ENCODE measurements at regions not wholly inside any gene's neighbourhood (a gene's known extent, or its start where the extent isn't known, plus 50 kb on each side); places are given as distances from the start of the nearest gene placed in this dataset.

DNA sequence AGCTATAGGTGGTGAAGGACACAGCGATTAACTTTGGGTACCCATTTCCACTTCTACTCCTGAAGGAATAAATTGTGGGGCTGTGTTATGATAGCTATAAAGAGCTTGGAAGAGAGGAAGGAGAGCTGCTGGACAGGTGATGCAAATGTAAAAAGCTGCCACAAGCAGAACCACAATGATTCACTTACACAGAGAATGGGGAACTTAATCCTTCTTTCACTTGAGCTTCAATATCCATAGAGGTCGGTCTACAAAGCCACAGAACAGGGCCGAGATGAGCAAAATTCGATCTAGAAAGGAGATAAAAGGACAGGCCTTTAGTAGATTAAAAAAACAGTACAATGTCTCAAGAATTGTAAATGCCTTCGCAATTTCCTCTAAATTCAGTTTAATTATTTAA, 831.1 kb downstream of the LRFN5 start:
- BruUV-seq (replicated peaks): no TSS peak
- H3K4me3 ChIP-seq (ENCODE audit: low read depth in 2 of 2, low read length in 2 of 2): no peak overlapping the region
- no peak for DNase-seq (ENCODE audit: low read depth, low spot score)
- no peak overlapping the region for H3K27ac ChIP-seq (ENCODE audit: low read length)
- CTCF ChIA-PET: no interaction called here
- no peaks in the 10 kb centered on the region for H3K9me3 ChIP-seq (ENCODE audit: control insufficient read depth, insufficient read depth, low read depth, low read length)
- no peaks in the 10 kb centered on the region for H3K36me3 ChIP-seq (ENCODE audit: control insufficient read depth, insufficient read depth, low read length)
- intact Hi-C loops (cut with micrococcal nuclease; ENCODE audit: unreplicated experiment) (no loop called here), in situ Hi-C loops (cut with HindIII; ENCODE audit: low pct_unique_long_range_greater_than_20kb, low sequenced_read_pairs) (no loop called here)
- POLR2A ChIA-PET: no interaction called here
- H3K27me3 ChIP-seq (ENCODE audit: control insufficient read depth, insufficient read depth, low read length): no peaks in the 10 kb centered on the region
- ATAC-seq: no peak
- H3K4me1 ChIP-seq (ENCODE audit: control insufficient read depth, insufficient read depth, low read length): no peaks in the 10 kb centered on the region
- TF ChIP-seq SIN3A (IDR thresholded peaks at IDR 0.05; ENCODE audit: borderline replicate concordance, insufficient read depth, low read depth, low read length) (no peak), POLR2AphosphoS5 (IDR thresholded peaks at IDR 0.05; ENCODE audit: low read depth, low read length) (no peak)
- TF ChIP-seq, protein P1, sequence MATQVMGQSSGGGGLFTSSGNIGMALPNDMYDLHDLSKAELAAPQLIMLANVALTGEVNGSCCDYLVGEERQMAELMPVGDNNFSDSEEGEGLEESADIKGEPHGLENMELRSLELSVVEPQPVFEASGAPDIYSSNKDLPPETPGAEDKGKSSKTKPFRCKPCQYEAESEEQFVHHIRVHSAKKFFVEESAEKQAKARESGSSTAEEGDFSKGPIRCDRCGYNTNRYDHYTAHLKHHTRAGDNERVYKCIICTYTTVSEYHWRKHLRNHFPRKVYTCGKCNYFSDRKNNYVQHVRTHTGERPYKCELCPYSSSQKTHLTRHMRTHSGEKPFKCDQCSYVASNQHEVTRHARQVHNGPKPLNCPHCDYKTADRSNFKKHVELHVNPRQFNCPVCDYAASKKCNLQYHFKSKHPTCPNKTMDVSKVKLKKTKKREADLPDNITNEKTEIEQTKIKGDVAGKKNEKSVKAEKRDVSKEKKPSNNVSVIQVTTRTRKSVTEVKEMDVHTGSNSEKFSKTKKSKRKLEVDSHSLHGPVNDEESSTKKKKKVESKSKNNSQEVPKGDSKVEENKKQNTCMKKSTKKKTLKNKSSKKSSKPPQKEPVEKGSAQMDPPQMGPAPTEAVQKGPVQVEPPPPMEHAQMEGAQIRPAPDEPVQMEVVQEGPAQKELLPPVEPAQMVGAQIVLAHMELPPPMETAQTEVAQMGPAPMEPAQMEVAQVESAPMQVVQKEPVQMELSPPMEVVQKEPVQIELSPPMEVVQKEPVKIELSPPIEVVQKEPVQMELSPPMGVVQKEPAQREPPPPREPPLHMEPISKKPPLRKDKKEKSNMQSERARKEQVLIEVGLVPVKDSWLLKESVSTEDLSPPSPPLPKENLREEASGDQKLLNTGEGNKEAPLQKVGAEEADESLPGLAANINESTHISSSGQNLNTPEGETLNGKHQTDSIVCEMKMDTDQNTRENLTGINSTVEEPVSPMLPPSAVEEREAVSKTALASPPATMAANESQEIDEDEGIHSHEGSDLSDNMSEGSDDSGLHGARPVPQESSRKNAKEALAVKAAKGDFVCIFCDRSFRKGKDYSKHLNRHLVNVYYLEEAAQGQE (IDR thresholded peaks at IDR 0.05; ENCODE audit: insufficient read depth in 1 of 2, low read depth in 2 of 2, low read length in 1 of 2): no peak
- TF ChIP-seq, protein P2, sequence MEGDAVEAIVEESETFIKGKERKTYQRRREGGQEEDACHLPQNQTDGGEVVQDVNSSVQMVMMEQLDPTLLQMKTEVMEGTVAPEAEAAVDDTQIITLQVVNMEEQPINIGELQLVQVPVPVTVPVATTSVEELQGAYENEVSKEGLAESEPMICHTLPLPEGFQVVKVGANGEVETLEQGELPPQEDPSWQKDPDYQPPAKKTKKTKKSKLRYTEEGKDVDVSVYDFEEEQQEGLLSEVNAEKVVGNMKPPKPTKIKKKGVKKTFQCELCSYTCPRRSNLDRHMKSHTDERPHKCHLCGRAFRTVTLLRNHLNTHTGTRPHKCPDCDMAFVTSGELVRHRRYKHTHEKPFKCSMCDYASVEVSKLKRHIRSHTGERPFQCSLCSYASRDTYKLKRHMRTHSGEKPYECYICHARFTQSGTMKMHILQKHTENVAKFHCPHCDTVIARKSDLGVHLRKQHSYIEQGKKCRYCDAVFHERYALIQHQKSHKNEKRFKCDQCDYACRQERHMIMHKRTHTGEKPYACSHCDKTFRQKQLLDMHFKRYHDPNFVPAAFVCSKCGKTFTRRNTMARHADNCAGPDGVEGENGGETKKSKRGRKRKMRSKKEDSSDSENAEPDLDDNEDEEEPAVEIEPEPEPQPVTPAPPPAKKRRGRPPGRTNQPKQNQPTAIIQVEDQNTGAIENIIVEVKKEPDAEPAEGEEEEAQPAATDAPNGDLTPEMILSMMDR (IDR thresholded peaks at IDR 0.05): no peak

DNA sequence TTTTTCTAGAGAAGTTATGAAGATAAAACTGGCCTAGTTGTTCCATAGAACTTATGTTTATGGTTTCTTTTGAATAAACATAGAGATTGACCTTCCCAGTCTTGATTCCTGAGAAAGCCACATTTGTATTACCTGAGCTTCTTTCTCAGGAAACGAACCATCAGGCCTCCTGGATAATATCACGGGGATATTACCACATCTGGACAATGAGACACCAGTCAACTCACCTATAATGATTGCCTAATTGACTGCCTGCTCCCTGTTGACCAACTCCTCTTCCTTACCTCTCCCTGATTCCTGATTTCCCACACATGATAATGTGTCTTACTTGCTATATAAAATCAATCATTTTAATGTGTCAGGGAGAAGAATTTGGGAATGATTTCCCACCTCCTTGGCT, 822.7 kb downstream of the LRFN5 start:
- Histone ChIP-seq H3K27me3 (ENCODE audit: control insufficient read depth, insufficient read depth, low read length) (no peaks in the 10 kb centered on the region), H3K36me3 (ENCODE audit: control insufficient read depth, insufficient read depth, low read length) (no peaks in the 10 kb centered on the region), H3K9me3 (ENCODE audit: control insufficient read depth, insufficient read depth, low read depth, low read length) (no peaks in the 10 kb centered on the region), H3K4me1 (ENCODE audit: control insufficient read depth, insufficient read depth, low read length) (no peaks in the 10 kb centered on the region), H3K4me3 (ENCODE audit: low read depth in 2 of 2, low read length in 2 of 2) (no peak overlapping the region), H3K27ac (ENCODE audit: low read length) (no peak overlapping the region)
- POLR2A ChIA-PET: no interaction called here
- CTCF ChIA-PET: no interaction called here
- TF ChIP-seq SIN3A (IDR thresholded peaks at IDR 0.05; ENCODE audit: borderline replicate concordance, insufficient read depth, low read depth, low read length): no peak
- no peak for TF ChIP-seq TCF7L2 (IDR thresholded peaks at IDR 0.05; ENCODE audit: low read depth, low read length)
- TF ChIP-seq, protein P2 (IDR thresholded peaks at IDR 0.05): no peak
- BruUV-seq (replicated peaks): no TSS peak
- intact Hi-C loops (cut with micrococcal nuclease; ENCODE audit: unreplicated experiment) (no loop called here), in situ Hi-C loops (cut with HindIII; ENCODE audit: low pct_unique_long_range_greater_than_20kb, low sequenced_read_pairs) (no loop called here)
- no peak for ATAC-seq
- DNase-seq (ENCODE audit: low read depth, low spot score): no peak

DNA sequence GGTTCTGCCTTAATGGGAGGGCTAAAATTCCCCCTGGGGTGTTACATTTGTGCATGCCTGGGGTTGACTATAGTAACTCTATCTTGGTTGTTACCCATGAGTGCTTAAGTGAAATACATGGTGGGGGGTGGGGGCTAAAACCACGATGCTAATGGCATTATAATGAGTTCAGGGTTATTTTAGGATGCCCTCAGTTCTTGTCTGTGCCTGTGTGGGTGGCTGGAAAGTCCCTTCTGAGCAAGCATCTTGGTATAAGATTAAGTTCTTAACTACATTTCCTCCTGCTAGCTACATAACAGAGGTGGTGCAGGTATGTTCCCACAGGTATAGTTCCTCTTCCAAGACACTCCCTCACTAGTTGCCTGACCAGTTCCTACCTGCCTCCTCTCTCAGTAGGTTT, 822.3 kb downstream of the LRFN5 start:
- no peaks in the 10 kb centered on the region for H3K4me1 ChIP-seq (ENCODE audit: control insufficient read depth, insufficient read depth, low read length)
- no peaks in the 10 kb centered on the region for H3K27me3 ChIP-seq (ENCODE audit: control insufficient read depth, insufficient read depth, low read length)
- BruUV-seq (replicated peaks): no TSS peak
- no peak overlapping the region for H3K27ac ChIP-seq (ENCODE audit: low read length)
- H3K4me3 ChIP-seq (ENCODE audit: low read depth in 2 of 2, low read length in 2 of 2): no peak overlapping the region
- intact Hi-C loops (cut with micrococcal nuclease; ENCODE audit: unreplicated experiment): no loop called here
- ChIA-PET POLR2A (no interaction called here), CTCF (no interaction called here)
- in situ Hi-C loops (cut with HindIII; ENCODE audit: low pct_unique_long_range_greater_than_20kb, low sequenced_read_pairs): no loop called here
- H3K36me3 ChIP-seq (ENCODE audit: control insufficient read depth, insufficient read depth, low read length): no peaks in the 10 kb centered on the region
- DNase-seq (ENCODE audit: low read depth, low spot score) (no peak), ATAC-seq (no peak)
- TF ChIP-seq, protein P2 (IDR thresholded peaks at IDR 0.05): no peak
- TF ChIP-seq POLR2AphosphoS5 (IDR thresholded peaks at IDR 0.05; ENCODE audit: low read depth, low read length): no peak
- TF ChIP-seq, protein P1 (IDR thresholded peaks at IDR 0.05; ENCODE audit: insufficient read depth in 1 of 2, low read depth in 2 of 2, low read length in 1 of 2): no peak
- no peak for TF ChIP-seq SIN3A (IDR thresholded peaks at IDR 0.05; ENCODE audit: borderline replicate concordance, insufficient read depth, low read depth, low read length)
- no peak for TF ChIP-seq TCF7L2 (IDR thresholded peaks at IDR 0.05; ENCODE audit: low read depth, low read length)
- H3K9me3 ChIP-seq (ENCODE audit: control insufficient read depth, insufficient read depth, low read depth, low read length): no peaks in the 10 kb centered on the region

All from Panc1 (cell line).